ENCODE measurements at regions not wholly inside any gene's neighbourhood (a gene's known extent, or its start where the extent isn't known, plus 50 kb on each side); places are given as distances from the start of the nearest gene placed in this dataset.

GRCh38 chr20:52817511-52817910, 154.6 kb upstream of the TSHZ2 start:
- no peak for DNase-seq

GRCh38 chr20:52814371-52814770, 157.8 kb upstream of the TSHZ2 start:
- DNase-seq: no peak

GRCh38 chr20:52812231-52812847, 159.8 kb upstream of the TSHZ2 start:
- no peak for DNase-seq

- DNase-seq: no peak
Observed at GRCh38 chr20:52809003-52809402, 163.2 kb upstream of the TSHZ2 start.

DNA sequence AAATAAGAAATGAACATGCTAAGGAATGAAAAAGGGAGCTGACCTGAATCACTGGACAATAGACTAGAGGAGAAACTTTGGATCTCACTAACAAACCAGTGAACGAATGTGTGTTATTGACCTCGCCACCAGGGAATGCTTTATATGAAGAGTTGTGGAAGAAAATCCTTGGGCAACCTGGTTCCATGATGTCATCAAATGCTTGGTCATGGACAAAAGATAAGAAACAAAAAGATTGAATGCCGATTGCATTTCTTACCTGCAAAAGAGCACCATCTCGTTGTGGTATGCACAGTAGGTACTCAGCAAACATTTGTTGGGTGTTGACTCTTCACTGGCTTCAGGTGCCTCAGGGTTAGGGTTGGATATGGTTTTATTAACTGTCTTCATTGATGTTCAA, 165.2 kb upstream of the TSHZ2 start:
- DNase-seq: no peak

GRCh38 chr20:52805843-52806242, 166.3 kb upstream of the TSHZ2 start:
- DNase-seq: no peak

GRCh38 chr20:52805296-52805571, 166.9 kb upstream of the TSHZ2 start:
- no peak for DNase-seq

GRCh38 chr20:52804497-52805295, 167.5 kb upstream of the TSHZ2 start:
- no peak for DNase-seq

GRCh38 chr20:52801628-52802006, 170.5 kb upstream of the TSHZ2 start:
- DNase-seq: no peak

DNA sequence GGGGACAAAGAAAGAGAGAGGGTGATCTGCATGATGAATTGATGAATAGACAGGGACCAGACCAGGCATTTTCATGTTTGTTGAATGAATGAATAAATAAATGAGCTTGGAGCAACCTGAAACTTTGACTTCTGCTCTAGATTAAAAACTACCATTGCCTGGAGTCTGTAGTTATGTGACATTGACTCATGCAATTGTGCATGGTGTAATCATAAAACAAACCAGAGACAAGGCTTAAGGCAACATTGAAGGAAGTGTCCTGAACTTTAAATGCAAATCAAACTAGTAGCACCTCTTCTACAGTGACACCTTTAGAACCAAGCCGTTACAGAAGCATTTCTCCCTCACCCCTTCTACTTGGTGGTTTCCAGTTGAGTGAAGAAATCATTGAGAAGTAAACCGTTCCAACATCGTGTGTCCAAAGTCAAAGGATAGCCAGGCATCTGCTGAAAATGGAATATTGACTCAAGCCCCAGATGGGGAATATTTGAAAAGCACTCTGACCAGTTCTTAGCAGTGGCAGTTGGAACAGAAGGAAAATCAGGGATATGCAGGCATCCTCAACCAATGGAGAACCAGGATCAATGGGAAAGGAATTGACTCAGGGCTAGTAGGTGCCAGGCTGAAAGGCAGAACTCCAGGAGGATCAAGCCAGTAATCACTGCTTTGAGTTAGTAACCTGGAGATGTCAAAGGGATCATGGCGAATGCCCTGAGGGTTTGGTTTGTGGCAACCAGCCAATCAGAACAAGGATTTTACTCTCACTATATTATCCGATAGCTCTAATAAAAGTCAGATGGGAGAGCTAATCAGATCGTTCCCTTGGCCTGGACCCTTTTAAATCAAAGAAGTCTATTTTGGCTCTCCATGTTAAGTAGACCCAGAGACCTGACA, 171.2 kb upstream of the TSHZ2 start:
- DNase-seq: no peak

DNA sequence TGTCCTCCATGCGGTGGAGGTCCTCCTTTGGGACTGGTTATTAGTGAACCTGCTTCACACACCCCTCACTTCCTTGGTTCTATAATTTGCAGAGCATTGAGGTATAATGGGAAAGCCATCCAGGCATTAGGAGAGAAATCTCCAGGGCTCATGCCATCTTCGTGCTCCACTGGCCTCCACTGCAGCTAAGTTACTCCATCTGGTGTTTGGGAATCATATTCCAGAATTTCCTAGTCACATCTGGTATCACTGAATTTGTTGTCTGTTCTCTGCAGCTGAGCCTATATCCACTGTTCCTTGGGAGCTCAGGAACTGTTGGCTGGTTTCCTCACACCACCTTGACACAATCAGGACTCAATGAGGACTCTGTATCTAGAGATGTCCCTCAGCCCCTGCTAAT, 173.0 kb upstream of the TSHZ2 start:
- DNase-seq: no peak

GRCh38 chr20:52798124-52798523, 174.0 kb upstream of the TSHZ2 start:
- no peak for DNase-seq

GRCh38 chr20:52794853-52795252, 177.3 kb upstream of the TSHZ2 start:
- DNase-seq: no peak

- no peak for DNase-seq
Observed at GRCh38 chr20:52793339-52793963, 178.7 kb upstream of the TSHZ2 start.

GRCh38 chr20:52791091-52791490, 181.1 kb upstream of the TSHZ2 start:
- DNase-seq: no peak

GRCh38 chr20:52789716-52790115, 182.4 kb upstream of the TSHZ2 start:
- DNase-seq: no peak

DNA sequence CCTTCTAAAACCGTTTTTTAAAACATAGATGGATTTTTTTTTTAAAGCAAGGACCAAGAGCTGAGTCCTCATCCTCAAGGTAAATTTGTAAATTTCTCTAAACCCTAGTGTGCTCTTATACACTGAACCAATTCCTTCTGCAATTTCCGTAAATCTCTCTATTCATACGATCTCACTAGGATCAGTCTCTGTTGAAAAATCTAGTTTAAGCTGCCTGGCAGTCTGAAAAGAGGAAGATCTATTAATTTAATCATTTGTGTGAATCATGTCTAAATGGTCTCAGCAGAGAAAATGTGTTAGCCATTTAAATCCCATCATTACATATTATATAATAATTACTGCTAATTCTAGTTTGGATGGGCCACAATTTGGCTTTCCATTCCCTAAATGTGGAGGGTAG, 184.2 kb upstream of the TSHZ2 start:
- DNase-seq: no peak

GRCh38 chr20:52787216-52787615, 184.9 kb upstream of the TSHZ2 start:
- no peak for DNase-seq

GRCh38 chr20:52785679-52786078, 186.5 kb upstream of the TSHZ2 start:
- DNase-seq: no peak

- DNase-seq: no peak
Observed at GRCh38 chr20:52783769-52784168, 188.4 kb upstream of the TSHZ2 start.

GRCh38 chr20:52780462-52780861, 191.7 kb upstream of the TSHZ2 start:
- no peak for DNase-seq

- DNase-seq: no peak
Observed at GRCh38 chr20:52779125-52779524, 193.0 kb upstream of the TSHZ2 start.

DNA sequence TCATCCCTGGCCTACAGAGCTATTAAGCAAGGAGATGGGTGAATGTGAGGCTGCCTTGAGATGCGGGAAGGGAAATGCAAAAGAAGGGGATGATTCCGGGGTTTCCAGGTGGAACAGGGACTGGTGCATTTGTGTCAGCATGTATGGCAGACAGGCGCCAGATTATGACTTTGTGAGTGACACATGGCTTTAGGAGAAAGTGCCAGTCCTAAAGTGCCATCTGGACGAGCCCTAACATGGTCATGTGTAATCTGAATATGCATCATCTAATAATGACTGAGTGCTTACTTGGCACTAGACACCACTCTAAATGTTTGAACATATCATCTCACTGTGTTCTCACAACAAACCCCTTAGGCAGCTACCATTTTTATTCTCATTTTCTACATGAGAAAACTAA, 195.0 kb upstream of the TSHZ2 start:
- DNase-seq: no peak

DNA sequence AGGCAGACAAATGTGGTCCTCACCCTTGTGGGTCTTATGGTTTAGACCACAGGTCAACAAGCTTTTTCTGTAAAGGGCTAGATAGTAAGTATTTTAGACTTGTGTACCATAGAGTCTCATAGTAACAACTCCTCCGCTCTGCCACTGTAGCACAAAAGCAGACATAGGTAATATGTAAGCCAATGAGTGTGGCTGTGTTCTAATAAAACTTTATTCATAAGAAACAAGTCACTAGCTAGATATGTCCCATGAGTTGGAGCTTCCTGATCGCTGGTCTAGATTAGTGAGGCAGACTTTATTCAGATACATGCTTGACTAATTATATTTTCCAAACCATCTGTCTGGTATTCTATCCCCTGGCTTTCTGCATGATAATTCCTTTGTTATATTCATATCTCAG, 196.4 kb upstream of the TSHZ2 start:
- DNase-seq: no peak
